ENCODE measurements at regions not wholly inside any gene's neighbourhood (a gene's known extent, or its start where the extent isn't known, plus 50 kb on each side); places are given as distances from the start of the nearest gene placed in this dataset.

DNA sequence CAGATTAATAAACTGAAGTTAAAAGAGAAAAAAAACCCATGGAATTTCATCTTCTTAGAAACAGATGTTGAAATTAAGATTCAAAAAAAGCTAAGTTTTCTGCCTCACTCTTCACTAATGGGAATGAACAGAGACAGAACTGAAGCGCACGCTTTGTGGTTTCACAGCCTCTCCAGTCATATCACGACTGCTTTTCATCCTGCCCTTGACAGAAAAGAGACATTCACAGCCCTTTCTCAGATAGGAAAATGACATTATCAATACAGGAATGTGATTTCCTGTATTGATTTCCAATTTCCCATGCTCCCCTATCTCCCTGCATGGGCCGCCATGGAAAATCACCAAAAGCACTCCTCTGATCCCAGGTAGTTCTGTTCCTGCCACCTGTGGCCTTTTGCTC lies 108.2 kb downstream of the PFKFB3 start:
- Histone ChIP-seq H3K36me3 (ENCODE audit: control insufficient read depth, insufficient read depth, low read length) (no peaks in the 10 kb centered on the region), H4K20me1 (ENCODE audit: control insufficient read depth, extremely low read depth, insufficient read depth, low read length) (no peaks in the 10 kb centered on the region), H3K9me3 (ENCODE audit: control insufficient read depth, insufficient read depth, low read depth, low read length) (no peaks in the 10 kb centered on the region), H3K79me2 (ENCODE audit: control insufficient read depth, insufficient read depth, low read length) (no peaks in the 10 kb centered on the region), H3K9ac (ENCODE audit: insufficient read depth, low read length) (no peak overlapping the region), H3K4me1 (ENCODE audit: control insufficient read depth, extremely low read depth, insufficient read depth, low read length) (no peaks in the 10 kb centered on the region), H3K27me3 (ENCODE audit: control insufficient read depth, insufficient read depth, low read length) (peaks cover 5% of the 10 kb centered on the region), H2AFZ (ENCODE audit: low read length) (no peak overlapping the region), H3K27ac (ENCODE audit: insufficient read depth, low read length) (no peak overlapping the region), H3K4me3 (replicated peaks in 1 of 4; ENCODE audit: control extremely low read depth in 1 of 4, insufficient read depth in 1 of 4, low read depth in 3 of 4, low read length in 4 of 4) (no peak overlapping the region), H3K4me2 (ENCODE audit: extremely low read depth, insufficient read depth, low read length) (no peak overlapping the region)
- DNase-seq (ENCODE audit: low read depth in 2 of 2) = no peak
- TF ChIP-seq, protein P1, sequence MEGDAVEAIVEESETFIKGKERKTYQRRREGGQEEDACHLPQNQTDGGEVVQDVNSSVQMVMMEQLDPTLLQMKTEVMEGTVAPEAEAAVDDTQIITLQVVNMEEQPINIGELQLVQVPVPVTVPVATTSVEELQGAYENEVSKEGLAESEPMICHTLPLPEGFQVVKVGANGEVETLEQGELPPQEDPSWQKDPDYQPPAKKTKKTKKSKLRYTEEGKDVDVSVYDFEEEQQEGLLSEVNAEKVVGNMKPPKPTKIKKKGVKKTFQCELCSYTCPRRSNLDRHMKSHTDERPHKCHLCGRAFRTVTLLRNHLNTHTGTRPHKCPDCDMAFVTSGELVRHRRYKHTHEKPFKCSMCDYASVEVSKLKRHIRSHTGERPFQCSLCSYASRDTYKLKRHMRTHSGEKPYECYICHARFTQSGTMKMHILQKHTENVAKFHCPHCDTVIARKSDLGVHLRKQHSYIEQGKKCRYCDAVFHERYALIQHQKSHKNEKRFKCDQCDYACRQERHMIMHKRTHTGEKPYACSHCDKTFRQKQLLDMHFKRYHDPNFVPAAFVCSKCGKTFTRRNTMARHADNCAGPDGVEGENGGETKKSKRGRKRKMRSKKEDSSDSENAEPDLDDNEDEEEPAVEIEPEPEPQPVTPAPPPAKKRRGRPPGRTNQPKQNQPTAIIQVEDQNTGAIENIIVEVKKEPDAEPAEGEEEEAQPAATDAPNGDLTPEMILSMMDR (conservative IDR thresholded peaks at IDR 0.05 in 1 of 2, IDR thresholded peaks at IDR 0.05 in 1 of 2; ENCODE audit: low read depth in 1 of 2, low read length in 2 of 2) = no peak
- no peak for TF ChIP-seq EZH2 (IDR thresholded peaks at IDR 0.05; ENCODE audit: low read length, missing control alignments)

DNA sequence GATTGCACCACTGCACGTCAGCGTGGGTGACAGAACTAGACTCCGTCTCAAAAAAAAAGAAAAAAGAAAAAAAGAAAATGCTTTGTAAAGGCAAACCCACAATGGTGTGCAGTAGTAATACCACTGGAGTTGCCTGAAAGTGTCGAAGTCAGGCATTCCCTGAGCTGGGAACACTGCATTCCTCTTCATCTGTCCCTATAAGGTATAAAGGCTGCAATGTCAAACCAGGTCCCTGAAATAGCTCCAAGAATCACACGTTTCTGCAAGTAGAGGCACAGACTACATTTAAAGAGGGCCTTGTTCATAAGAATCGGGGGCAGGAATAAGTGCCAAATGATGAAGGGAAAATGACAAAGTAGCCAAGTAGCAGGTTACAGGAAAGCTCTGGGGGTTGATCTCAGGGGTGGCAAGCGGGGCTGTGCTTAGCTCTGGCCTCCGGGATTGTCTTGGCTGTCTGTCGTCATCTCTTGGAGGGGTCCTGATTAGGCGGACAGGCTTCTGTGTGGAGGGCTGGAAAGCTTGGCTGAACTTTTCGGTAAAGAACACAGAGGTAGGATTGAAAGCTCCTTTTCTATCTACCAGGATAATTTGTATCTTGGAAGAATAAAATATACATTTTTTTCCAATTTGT lies 109.1 kb downstream of the PFKFB3 start:
- Histone ChIP-seq H3K4me1 (ENCODE audit: control insufficient read depth, extremely low read depth, insufficient read depth, low read length) (no peaks in the 10 kb centered on the region), H3K4me3 (replicated peaks in 1 of 4; ENCODE audit: control extremely low read depth in 1 of 4, insufficient read depth in 1 of 4, low read depth in 3 of 4, low read length in 4 of 4) (no peak overlapping the region), H3K36me3 (ENCODE audit: control insufficient read depth, insufficient read depth, low read length) (no peaks in the 10 kb centered on the region), H3K9ac (ENCODE audit: insufficient read depth, low read length) (no peak overlapping the region), H3K27me3 (ENCODE audit: control insufficient read depth, insufficient read depth, low read length) (peaks cover 5% of the 10 kb centered on the region), H4K20me1 (ENCODE audit: control insufficient read depth, extremely low read depth, insufficient read depth, low read length) (no peaks in the 10 kb centered on the region), H2AFZ (ENCODE audit: low read length) (no peak overlapping the region), H3K9me3 (ENCODE audit: control insufficient read depth, insufficient read depth, low read depth, low read length) (no peaks in the 10 kb centered on the region), H3K4me2 (ENCODE audit: extremely low read depth, insufficient read depth, low read length) (no peak overlapping the region), H3K27ac (ENCODE audit: insufficient read depth, low read length) (no peak overlapping the region), H3K79me2 (ENCODE audit: control insufficient read depth, insufficient read depth, low read length) (no peaks in the 10 kb centered on the region)
- DNase-seq (ENCODE audit: low read depth in 2 of 2) = no peak
- TF ChIP-seq, protein P1 (conservative IDR thresholded peaks at IDR 0.05 in 1 of 2, IDR thresholded peaks at IDR 0.05 in 1 of 2; ENCODE audit: low read depth in 1 of 2, low read length in 2 of 2) = no peak
- TF ChIP-seq EZH2 (IDR thresholded peaks at IDR 0.05; ENCODE audit: low read length, missing control alignments) = no peak

DNA sequence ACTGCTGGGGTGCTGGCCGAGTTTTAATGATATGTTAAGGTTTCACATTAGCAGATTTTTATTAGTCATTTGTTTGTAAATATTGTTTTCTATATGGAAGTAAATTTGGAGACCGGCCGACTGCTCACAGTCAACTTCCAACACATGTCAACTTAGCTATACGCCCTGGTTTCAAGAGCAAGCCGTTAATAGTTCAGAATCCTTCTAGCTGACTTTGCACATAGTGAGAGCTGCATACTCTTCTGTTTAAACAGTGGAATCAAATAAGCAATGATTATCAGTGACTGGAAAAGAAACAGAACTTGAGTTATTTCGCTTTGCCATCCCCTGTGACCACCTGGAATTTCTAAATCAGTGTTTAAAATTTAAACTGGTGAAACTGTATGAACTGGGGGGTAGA lies 109.9 kb downstream of the PFKFB3 start:
- TF ChIP-seq, protein P1 (conservative IDR thresholded peaks at IDR 0.05 in 1 of 2, IDR thresholded peaks at IDR 0.05 in 1 of 2; ENCODE audit: low read depth in 1 of 2, low read length in 2 of 2) = no peak
- no peak for TF ChIP-seq EZH2 (IDR thresholded peaks at IDR 0.05; ENCODE audit: low read length, missing control alignments)
- no peaks in the 10 kb centered on the region for H3K36me3 ChIP-seq (ENCODE audit: control insufficient read depth, insufficient read depth, low read length)
- no peaks in the 10 kb centered on the region for H3K4me1 ChIP-seq (ENCODE audit: control insufficient read depth, extremely low read depth, insufficient read depth, low read length)
- H3K4me2 ChIP-seq (ENCODE audit: extremely low read depth, insufficient read depth, low read length) = no peak overlapping the region
- no peak overlapping the region for H3K27ac ChIP-seq (ENCODE audit: insufficient read depth, low read length)
- DNase-seq (ENCODE audit: low read depth in 2 of 2) = peak in 1 of 2 donors; percentile 3
- no peaks in the 10 kb centered on the region for H4K20me1 ChIP-seq (ENCODE audit: control insufficient read depth, extremely low read depth, insufficient read depth, low read length)
- H3K4me3 ChIP-seq (replicated peaks in 1 of 4; ENCODE audit: control extremely low read depth in 1 of 4, insufficient read depth in 1 of 4, low read depth in 3 of 4, low read length in 4 of 4) = no peak overlapping the region
- no peak overlapping the region for H2AFZ ChIP-seq (ENCODE audit: low read length)
- no peaks in the 10 kb centered on the region for H3K9me3 ChIP-seq (ENCODE audit: control insufficient read depth, insufficient read depth, low read depth, low read length)
- H3K9ac ChIP-seq (ENCODE audit: insufficient read depth, low read length) = no peak overlapping the region
- H3K79me2 ChIP-seq (ENCODE audit: control insufficient read depth, insufficient read depth, low read length) = no peaks in the 10 kb centered on the region
- peaks cover 5% of the 10 kb centered on the region for H3K27me3 ChIP-seq (ENCODE audit: control insufficient read depth, insufficient read depth, low read length)
